HepG2 (cell line): ENCODE measurements at regions not wholly inside any gene's neighbourhood (a gene's known extent, or its start where the extent isn't known, plus 50 kb on each side); places are given as distances from the start of the nearest gene placed in this dataset.

Experiments
- ATAC-seq: fragments of 200-7000 bp; cut with Tn5 transposase; 3 replicates; pipeline ENCODE4 v1.9.1; 2020; ENCODE audit warnings: mild to moderate bottlenecking, moderate library complexity
- BruUV-seq: library from RNA; stranded (reverse); fragments of 400-500 nt; replicated peaks from 2 replicates; lab custom pipeline; 2021; lab: Mats Ljungman, UMichigan
- CTCF ChIA-PET: fragments of 300-600 bp; formaldehyde crosslinking; extraction: SDS; loops from one replicate; lab custom pipeline; 2021; ENCODE audit warnings: low total read pairs, inconsistent platforms, low intra/inter-chr PET ratio; lab: Yijun Ruan, JAX
- POLR2A ChIA-PET: fragments of 350-600 bp; sonication (Branson Sonifier 250); formaldehyde crosslinking; loops from one replicate; lab custom pipeline; 2020; ENCODE audit warnings: antibody characterized with exemption, inconsistent platforms; lab: Yijun Ruan, JAX
- DNase-seq: peaks from one replicate; pipeline ENCODE4 v3.0.0-alpha.2; 2015; ENCODE audit warnings: low spot score
- FAIRE-seq: peaks from 3 replicates; lab custom pipeline; 2011; peaks lifted over from hg19 to GRCh38; lab: Jason Lieb, UNC
- H2AFZ ChIP-seq: one replicate; pipeline ENCODE4 v1.6.1; 2011; ENCODE audit warnings: low read length, inconsistent platforms
- H3K27ac ChIP-seq: fragments of 300-600 bp; 3 replicates; pipeline ENCODE4 v1.8.0; 2011; ENCODE audit warnings: mixed run types, mild to moderate bottlenecking, mixed read lengths, low read length, inconsistent platforms; ENCODE audit not compliant: insufficient read depth; ENCODE audit errors: extremely low read length
- H3K27me3 ChIP-seq, 2 experiments: fragments of 200-600 bp in 1 of 2; 2 replicates in 1 of 2; 3 replicates in 1 of 2; pipeline versions ENCODE4 v1.6.0 to v1.8.0; 2011; ENCODE audit warnings: low read length in 2 of 2, mild to moderate bottlenecking in 2 of 2, moderate library complexity in 2 of 2, inconsistent platforms in 1 of 2; ENCODE audit not compliant: insufficient read depth in 2 of 2, control insufficient read depth in 1 of 2
- H3K36me3 ChIP-seq, 2 experiments: fragments of 200-600 bp in 1 of 2; replicated peaks in 1 of 2; 2 replicates in 1 of 2; 3 replicates in 1 of 2; pipeline versions ENCODE4 v1.5.1 to v1.8.0; 2011; ENCODE audit warnings: low read length in 2 of 2, inconsistent platforms in 1 of 2; ENCODE audit not compliant: insufficient read depth in 2 of 2, control insufficient read depth in 1 of 2
- H3K4me1 ChIP-seq: 2 replicates; pipeline ENCODE4 v1.5.1; 2012; ENCODE audit warnings: low read length, inconsistent platforms; ENCODE audit not compliant: insufficient read depth
- H3K4me2 ChIP-seq: 2 replicates; pipeline ENCODE4 v1.6.0; 2011; ENCODE audit warnings: low read depth, low read length, inconsistent platforms
- H3K4me3 ChIP-seq, 3 experiments: fragments of 200-600 bp in 1 of 3; sonication (generic), shearing (Covaris generic) in 1 of 3; replicated peaks in 1 of 3; 2 replicates each; pipeline ENCODE4 v1.5.1; 2011 to 2016; ENCODE audit warnings: low read length in 3 of 3, inconsistent platforms in 2 of 3, low read depth in 2 of 3, mild to moderate bottlenecking in 2 of 3, control low read depth in 1 of 3, mixed read lengths in 1 of 3; ENCODE audit not compliant: insufficient read depth in 1 of 3
- H3K79me2 ChIP-seq: one replicate; pipeline ENCODE4 v1.6.1; 2011; ENCODE audit warnings: low read length, inconsistent platforms; ENCODE audit not compliant: insufficient read depth
- H3K9ac ChIP-seq: 2 replicates; pipeline ENCODE4 v1.6.0; 2011; ENCODE audit warnings: mild to moderate bottlenecking, low read depth, low read length, inconsistent platforms; ENCODE audit not compliant: insufficient read depth
- H3K9me3 ChIP-seq: 2 replicates; pipeline ENCODE4 v1.5.1; 2012; ENCODE audit warnings: mild to moderate bottlenecking, low read length
- H4K20me1 ChIP-seq: 2 replicates; pipeline ENCODE4 v1.6.0; 2011; ENCODE audit warnings: inconsistent platforms, mild to moderate bottlenecking, low read length, moderate library complexity; ENCODE audit not compliant: insufficient read depth
- FUBP1 ChIP-seq: sonication (generic); formaldehyde crosslinking; IDR thresholded peaks from 2 replicates; pipeline ENCODE4 v1.5.1; 2020; ENCODE audit warnings: missing genetic modification reagents, mild to moderate bottlenecking, borderline replicate concordance
- HNF1A ChIP-seq, 2 experiments: sonication (generic) in 1 of 2; formaldehyde crosslinking in 1 of 2; IDR thresholded peaks; 2 replicates each; pipeline versions ENCODE4 v1.4.0 to v1.6.1; 2016 to 2020; ENCODE audit warnings: borderline replicate concordance in 1 of 2, low read depth in 1 of 2, mild to moderate bottlenecking in 1 of 2, missing genetic modification reagents in 1 of 2
- ISL2 ChIP-seq: sonication (generic); formaldehyde crosslinking; IDR thresholded peaks from 2 replicates; pipeline ENCODE4 v1.5.0; 2020; ENCODE audit warnings: missing genetic modification reagents
- MED1 ChIP-seq: sonication (generic); formaldehyde crosslinking; IDR thresholded peaks from 2 replicates; pipeline ENCODE4 v1.4.0; 2020; ENCODE audit warnings: missing genetic modification reagents
- MLXIP ChIP-seq: sonication (generic); formaldehyde crosslinking; IDR thresholded peaks from 2 replicates; pipeline ENCODE4 v1.9.0; 2021; ENCODE audit warnings: missing genetic modification reagents, borderline replicate concordance
- NCOR1 ChIP-seq: fragments of 200-600 bp; sonication (generic); IDR thresholded peaks from 2 replicates; pipeline ENCODE4 v1.7.0; 2017; ENCODE audit warnings: antibody characterized with exemption, low read length, borderline replicate concordance
- NR2C2 ChIP-seq: sonication (generic); formaldehyde crosslinking; IDR thresholded peaks from 2 replicates; pipeline ENCODE4 v1.4.0; 2020; ENCODE audit warnings: missing genetic modification reagents, mild to moderate bottlenecking, moderate library complexity, borderline replicate concordance
- POGZ ChIP-seq: sonication (generic); formaldehyde crosslinking; IDR thresholded peaks from 2 replicates; pipeline ENCODE4 v1.4.0; 2020; ENCODE audit warnings: mild to moderate bottlenecking, missing genetic modification reagents
- TAF1 ChIP-seq: sonication (generic); formaldehyde crosslinking; IDR thresholded peaks from 2 replicates; pipeline ENCODE4 v1.4.0; 2020; ENCODE audit warnings: missing genetic modification reagents
- ZNF546 ChIP-seq: sonication (generic); formaldehyde crosslinking; conservative IDR thresholded peaks from 2 replicates; pipeline ENCODE4 v1.8.1; 2023; ENCODE audit warnings: mild to moderate bottlenecking, missing genetic modification reagents
- WGBS: methylation state at CpG from one replicate; pipeline ENCODE4 v1.1.6; 2017; ENCODE audit warnings: low lambda C conversion rate; 5-methylcytosine and 5-hydroxymethylcytosine counted together
- in situ Hi-C: cut with HindIII; loops from 2 replicates; pipeline ENCODE4 v1.10.0; 2017; ENCODE audit warnings: low pct_unique_long_range_greater_than_20kb; ENCODE audit not compliant: extremely low pct_ligation_motif_present
- intact Hi-C: fragments of 100-400 bp; cut with micrococcal nuclease; formaldehyde crosslinking; loops from one replicate; pipeline ENCODE4 v1.10.0; 2022; ENCODE audit not compliant: unreplicated experiment
- TF ChIP-seq, protein P1 (sequence below): sonication (generic); formaldehyde crosslinking; IDR thresholded peaks from 2 replicates; pipeline ENCODE4 v1.5.0; 2020; ENCODE audit warnings: mild to moderate bottlenecking, missing genetic modification reagents, moderate library complexity

GRCh38 chr7:54880326-54880989 lies 121.4 kb upstream of the SEC61G start:
- 15% methylated on average over 11 of the region's 11 CpGs for WGBS
- peaks cover 60% of the 10 kb centered on the region for H3K4me1 ChIP-seq
- no peak overlapping the region for H2AFZ ChIP-seq
- no peak overlapping the region for H3K9ac ChIP-seq
- peak overlapping the region; percentile 38 for H3K4me2 ChIP-seq
- H3K79me2 ChIP-seq = no peaks in the 10 kb centered on the region
- ChIA-PET POLR2A (no interaction called here), CTCF (no interaction called here)
- intact Hi-C loops (no loop called here), in situ Hi-C loops (no loop called here)
- no peaks in the 10 kb centered on the region for H3K27me3 ChIP-seq
- no peaks in the 10 kb centered on the region for H3K36me3 ChIP-seq
- no peaks in the 10 kb centered on the region for H4K20me1 ChIP-seq
- FAIRE-seq (peak; percentile 18), ATAC-seq (peak; percentile 70), DNase-seq (peak; percentile 49)
- no peaks in the 10 kb centered on the region for H3K9me3 ChIP-seq
- H3K27ac ChIP-seq = peak overlapping the region; percentile 57
- no TSS peak for BruUV-seq
- peak overlapping the region in 1 of 3 experiments; percentile 19; a peak in 2 of 6 replicates for H3K4me3 ChIP-seq
- TF ChIP-seq ISL2 (no peak), POGZ (0 out of 2 replicates have a peak, but pooled peaks have one; percentile 30), TAF1 (CRISPR knock-in tag) (no peak), HNF1A (IDR thresholded peaks at IDR 0.05; ENCODE audit: low read depth) (peak; percentile 3; the same call in 1 of the 2 replicates), HNF1A (CRISPR knock-in tag; IDR thresholded peaks at IDR 0.05; ENCODE audit: borderline replicate concordance) (peak; percentile 62; the same call in 1 of the 2 replicates), MLXIP (CRISPR knock-in tag) (no peak), ZNF546 (CRISPR knock-in tag) (no peak), FUBP1 (no peak), MED1 (CRISPR knock-in tag) (peak; percentile 43), NR2C2 (CRISPR knock-in tag) (peak; percentile 51; the same call in 1 of the 2 replicates), NCOR1 (peak; percentile 62; the same call in 1 of the 2 replicates)
- TF ChIP-seq, protein P1, sequence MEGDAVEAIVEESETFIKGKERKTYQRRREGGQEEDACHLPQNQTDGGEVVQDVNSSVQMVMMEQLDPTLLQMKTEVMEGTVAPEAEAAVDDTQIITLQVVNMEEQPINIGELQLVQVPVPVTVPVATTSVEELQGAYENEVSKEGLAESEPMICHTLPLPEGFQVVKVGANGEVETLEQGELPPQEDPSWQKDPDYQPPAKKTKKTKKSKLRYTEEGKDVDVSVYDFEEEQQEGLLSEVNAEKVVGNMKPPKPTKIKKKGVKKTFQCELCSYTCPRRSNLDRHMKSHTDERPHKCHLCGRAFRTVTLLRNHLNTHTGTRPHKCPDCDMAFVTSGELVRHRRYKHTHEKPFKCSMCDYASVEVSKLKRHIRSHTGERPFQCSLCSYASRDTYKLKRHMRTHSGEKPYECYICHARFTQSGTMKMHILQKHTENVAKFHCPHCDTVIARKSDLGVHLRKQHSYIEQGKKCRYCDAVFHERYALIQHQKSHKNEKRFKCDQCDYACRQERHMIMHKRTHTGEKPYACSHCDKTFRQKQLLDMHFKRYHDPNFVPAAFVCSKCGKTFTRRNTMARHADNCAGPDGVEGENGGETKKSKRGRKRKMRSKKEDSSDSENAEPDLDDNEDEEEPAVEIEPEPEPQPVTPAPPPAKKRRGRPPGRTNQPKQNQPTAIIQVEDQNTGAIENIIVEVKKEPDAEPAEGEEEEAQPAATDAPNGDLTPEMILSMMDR (CRISPR knock-in tag) = no peak
